HEK293T (cell line): ENCODE measurements at regions not wholly inside any gene's neighbourhood (a gene's known extent, or its start where the extent isn't known, plus 50 kb on each side); places are given as distances from the start of the nearest gene placed in this dataset.

Experiments used
- CTCF ChIA-PET: fragments of 350-600 bp; formaldehyde crosslinking; extraction: SDS; loops from one replicate; lab custom pipeline; 2021; ENCODE audit warnings: antibody characterized with exemption, inconsistent platforms; lab: Yijun Ruan, JAX
- POLR2A ChIA-PET: fragments of 350-600 bp; formaldehyde crosslinking; extraction: SDS; loops from one replicate; lab custom pipeline; 2020; ENCODE audit warnings: antibody characterized with exemption, inconsistent platforms; lab: Yijun Ruan, JAX
- DNase-seq: peaks from one replicate; pipeline ENCODE4 v3.0.0; 2012; ENCODE audit warnings: mixed read lengths; ENCODE audit errors: extremely low spot score
- ARNT ChIP-seq: fragments of 450-650 bp; IDR thresholded peaks from 2 replicates; pipeline ENCODE4 v1.6.1; 2017; ENCODE audit warnings: mild to moderate bottlenecking
- BHLHE40 ChIP-seq: fragments of 450-650 bp; IDR thresholded peaks from 2 replicates; pipeline ENCODE4 v1.6.1; 2016; ENCODE audit warnings: mild to moderate bottlenecking, moderate library complexity, borderline replicate concordance
- CTBP1 ChIP-seq: fragments of 450-650 bp; IDR thresholded peaks from 2 replicates; pipeline ENCODE4 v1.6.1; 2016; ENCODE audit warnings: borderline replicate concordance
- ELF4 ChIP-seq: fragments of 450-650 bp; IDR thresholded peaks from 2 replicates; pipeline ENCODE4 v1.6.1; 2017; ENCODE audit warnings: antibody characterized with exemption
- FOXA1 ChIP-seq: fragments of 450-650 bp; IDR thresholded peaks from 2 replicates; pipeline ENCODE4 v1.6.1; 2016; ENCODE audit warnings: mild to moderate bottlenecking
- FOXK2 ChIP-seq: fragments of 450-650 bp; IDR thresholded peaks from 2 replicates; pipeline ENCODE4 v1.6.1; 2016; ENCODE audit warnings: mild to moderate bottlenecking
- FOXM1 ChIP-seq: fragments of 450-650 bp; IDR thresholded peaks from 2 replicates; pipeline ENCODE4 v1.6.1; 2017; ENCODE audit warnings: mild to moderate bottlenecking, borderline replicate concordance
- HDGF ChIP-seq: fragments of 450-650 bp; IDR thresholded peaks from 2 replicates; pipeline ENCODE4 v1.6.1; 2017; ENCODE audit warnings: antibody characterized with exemption, borderline replicate concordance
- L3MBTL2 ChIP-seq: fragments of 450-650 bp; conservative IDR thresholded peaks from 2 replicates; pipeline ENCODE4 v1.6.1; 2016; ENCODE audit warnings: mild to moderate bottlenecking
- LEF1 ChIP-seq: fragments of 450-650 bp; IDR thresholded peaks from 2 replicates; pipeline ENCODE4 v1.6.1; 2017; ENCODE audit warnings: mild to moderate bottlenecking, borderline replicate concordance
- NFRKB ChIP-seq: fragments of 450-650 bp; IDR thresholded peaks from 2 replicates; pipeline ENCODE4 v1.6.1; 2016; ENCODE audit warnings: mild to moderate bottlenecking, moderate library complexity
- SP1 ChIP-seq: fragments of 450-650 bp; IDR thresholded peaks from 2 replicates; pipeline ENCODE4 v1.6.1; 2017
- SUZ12 ChIP-seq: fragments of 450-650 bp; IDR thresholded peaks from 2 replicates; pipeline ENCODE4 v1.6.1; 2016; ENCODE audit warnings: mild to moderate bottlenecking
- TARDBP ChIP-seq: fragments of 450-650 bp; IDR thresholded peaks from 2 replicates; pipeline ENCODE4 v1.6.1; 2016
- ZNF384 ChIP-seq: fragments of 450-650 bp; IDR thresholded peaks from 2 replicates; pipeline ENCODE4 v1.6.1; 2016
- TF ChIP-seq, protein P1 (sequence below): fragments of 450-650 bp; IDR thresholded peaks from 2 replicates; pipeline ENCODE4 v1.6.1; 2016

DNA sequence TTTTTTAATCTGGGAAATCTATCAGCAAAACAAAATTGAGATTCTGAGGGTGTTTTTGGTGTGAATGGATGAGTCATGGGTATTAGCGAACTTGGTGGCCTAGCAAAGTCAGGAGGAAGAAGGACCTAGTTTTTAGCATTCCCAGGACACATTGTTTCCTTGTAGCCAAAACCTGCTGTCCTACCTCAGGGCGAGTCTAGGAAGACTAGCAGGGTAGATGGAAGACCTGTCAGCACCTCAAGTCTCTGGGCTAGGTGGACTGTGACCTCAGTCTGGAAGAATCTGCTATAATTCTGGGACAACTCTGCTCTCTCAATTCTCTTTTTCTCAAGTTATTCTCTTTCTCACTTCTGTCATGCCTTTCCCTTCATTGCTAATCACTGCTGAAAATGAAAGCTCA lies 1399.3 kb upstream of the LRRTM1 start:
- no peak for TF ChIP-seq FOXK2
- no peak for TF ChIP-seq CTBP1
- no peak for TF ChIP-seq ARNT
- TF ChIP-seq SUZ12, result no peak
- no peak for TF ChIP-seq TARDBP
- no peak for TF ChIP-seq FOXA1
- TF ChIP-seq SP1, result no peak
- TF ChIP-seq HDGF, result no peak
- no peak for TF ChIP-seq BHLHE40
- TF ChIP-seq ELF4, result no peak
- TF ChIP-seq L3MBTL2, result no peak
- no peak for TF ChIP-seq NFRKB
- no peak for TF ChIP-seq FOXM1
- no peak for TF ChIP-seq LEF1
- TF ChIP-seq, protein P1, sequence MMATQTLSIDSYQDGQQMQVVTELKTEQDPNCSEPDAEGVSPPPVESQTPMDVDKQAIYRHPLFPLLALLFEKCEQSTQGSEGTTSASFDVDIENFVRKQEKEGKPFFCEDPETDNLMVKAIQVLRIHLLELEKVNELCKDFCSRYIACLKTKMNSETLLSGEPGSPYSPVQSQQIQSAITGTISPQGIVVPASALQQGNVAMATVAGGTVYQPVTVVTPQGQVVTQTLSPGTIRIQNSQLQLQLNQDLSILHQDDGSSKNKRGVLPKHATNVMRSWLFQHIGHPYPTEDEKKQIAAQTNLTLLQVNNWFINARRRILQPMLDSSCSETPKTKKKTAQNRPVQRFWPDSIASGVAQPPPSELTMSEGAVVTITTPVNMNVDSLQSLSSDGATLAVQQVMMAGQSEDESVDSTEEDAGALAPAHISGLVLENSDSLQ, result no peak
- no peak for TF ChIP-seq ZNF384
- ChIA-PET CTCF (no interaction called here), POLR2A (no interaction called here)
- no peak for DNase-seq

DNA sequence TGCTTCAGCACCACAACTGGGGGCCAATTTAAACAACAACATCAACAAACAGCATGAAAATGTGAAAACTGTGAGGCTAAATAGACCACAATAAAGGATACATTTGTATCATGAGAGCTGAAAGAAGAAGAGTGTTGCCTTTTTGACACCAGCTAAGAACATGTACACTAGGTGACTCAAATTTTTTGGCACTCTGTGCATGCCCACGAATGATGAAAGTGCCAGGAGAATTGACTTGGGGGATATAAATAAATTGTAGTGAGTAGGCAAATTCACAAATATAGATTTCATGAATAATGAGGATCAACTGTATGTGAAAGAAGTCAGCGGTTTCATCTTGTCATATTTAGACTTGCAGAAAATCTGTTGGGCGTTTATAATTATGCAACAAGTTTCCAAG lies 1388.0 kb upstream of the LRRTM1 start:
- no peak for DNase-seq
- CTCF ChIA-PET, result no interaction called here
- TF ChIP-seq CTBP1 (no peak), ELF4 (no peak)
- POLR2A ChIA-PET, result no interaction called here

DNA sequence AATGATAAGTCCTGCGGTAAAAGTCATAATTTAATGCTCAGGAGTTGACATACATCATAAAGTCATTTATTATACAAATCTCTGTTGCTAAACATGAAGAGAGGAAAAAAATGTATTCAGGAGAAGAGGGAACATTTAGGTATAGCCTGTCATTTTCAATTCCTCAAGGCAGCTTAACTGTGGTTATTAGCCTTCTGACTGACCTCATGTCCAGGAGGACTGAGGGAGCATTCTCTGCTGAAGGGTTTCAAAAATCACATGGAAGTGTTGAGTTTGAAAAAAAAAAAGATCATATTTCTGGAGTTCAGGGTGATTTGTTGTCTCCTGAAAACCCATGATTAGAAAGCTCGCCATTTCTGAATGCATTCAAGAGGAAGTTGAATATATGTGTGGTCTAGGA lies 1371.1 kb upstream of the LRRTM1 start:
- CTCF ChIA-PET, result no interaction called here
- TF ChIP-seq TARDBP (no peak), SUZ12 (no peak), LEF1 (no peak), ZNF384 (no peak), FOXM1 (no peak), SP1 (no peak), NFRKB (no peak), FOXK2 (no peak), FOXA1 (no peak), CTBP1 (no peak)
- TF ChIP-seq, protein P1, result no peak
- POLR2A ChIA-PET, result no interaction called here
- DNase-seq, result no peak

DNA sequence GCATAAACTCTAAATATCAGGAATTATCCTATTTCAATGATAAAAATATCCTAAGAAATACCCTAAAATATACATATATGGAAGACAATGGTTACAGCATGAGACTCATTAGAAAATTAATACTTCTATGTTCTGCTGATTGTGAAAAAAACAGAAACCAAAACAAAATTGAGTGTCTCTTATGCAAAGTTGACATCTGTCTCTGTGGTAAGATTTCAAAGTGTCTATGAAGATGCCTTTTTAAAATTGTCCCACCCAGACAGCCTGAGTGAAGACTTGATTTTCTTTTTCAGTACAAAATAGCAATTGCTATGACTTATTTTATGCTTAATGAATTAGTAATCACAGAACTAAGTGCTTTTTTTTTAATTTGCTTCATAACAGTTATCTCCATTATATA lies 1368.4 kb upstream of the LRRTM1 start:
- DNase-seq, result no peak
- ChIA-PET POLR2A (no interaction called here), CTCF (no interaction called here)
- TF ChIP-seq CTBP1 (no peak), BHLHE40 (no peak), HDGF (no peak)

DNA sequence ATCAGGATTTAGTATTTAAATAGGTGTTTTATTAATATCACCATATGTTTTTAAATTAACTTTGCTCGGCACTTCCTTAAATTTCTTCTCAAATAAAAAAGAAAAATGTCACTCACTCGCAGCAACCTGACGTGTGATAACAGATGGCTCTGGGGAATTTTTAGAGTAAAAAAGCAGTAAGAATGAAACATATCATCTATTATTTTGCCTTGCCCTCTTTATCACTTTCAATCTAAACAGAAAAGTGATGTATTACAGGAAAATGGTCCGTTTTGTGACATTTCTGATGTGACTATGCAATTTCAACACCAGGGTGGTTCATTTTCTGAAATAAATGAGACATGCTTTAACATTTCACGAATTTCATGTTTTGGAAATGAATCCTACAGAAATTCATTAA lies 1368.0 kb upstream of the LRRTM1 start:
- ChIA-PET POLR2A (no interaction called here), CTCF (no interaction called here)
- DNase-seq, result no peak
- TF ChIP-seq FOXA1 (no peak), FOXM1 (no peak), HDGF (no peak), SP1 (no peak), BHLHE40 (no peak), ZNF384 (no peak), ELF4 (no peak)
- TF ChIP-seq, protein P1, result no peak

DNA sequence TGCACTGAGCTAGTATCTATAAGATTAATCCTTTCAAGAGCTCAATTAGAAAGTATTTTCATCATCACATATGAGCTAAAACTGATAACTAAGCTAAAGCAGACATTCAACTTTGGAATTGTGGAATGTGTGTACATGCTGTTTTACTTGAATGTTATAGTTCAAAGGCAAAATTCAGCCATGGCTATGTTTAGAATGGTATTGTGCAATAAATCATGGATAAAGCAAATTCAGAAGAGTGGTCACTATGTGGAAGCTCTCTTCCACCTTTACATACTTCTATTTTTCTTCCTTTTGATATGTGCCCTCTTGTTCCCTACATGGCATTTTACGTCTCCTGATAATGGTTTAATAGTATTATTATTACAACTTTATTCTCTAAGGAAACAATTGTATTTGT lies 1366.3 kb upstream of the LRRTM1 start:
- DNase-seq, result no peak
- ChIA-PET POLR2A (no interaction called here), CTCF (no interaction called here)
- TF ChIP-seq FOXA1 (no peak), LEF1 (no peak), ZNF384 (no peak), L3MBTL2 (no peak), FOXK2 (no peak), TARDBP (no peak), CTBP1 (no peak), SP1 (no peak), SUZ12 (no peak), ELF4 (no peak), ARNT (no peak), FOXM1 (no peak), BHLHE40 (no peak), NFRKB (no peak), HDGF (no peak)
- TF ChIP-seq, protein P1, result no peak

DNA sequence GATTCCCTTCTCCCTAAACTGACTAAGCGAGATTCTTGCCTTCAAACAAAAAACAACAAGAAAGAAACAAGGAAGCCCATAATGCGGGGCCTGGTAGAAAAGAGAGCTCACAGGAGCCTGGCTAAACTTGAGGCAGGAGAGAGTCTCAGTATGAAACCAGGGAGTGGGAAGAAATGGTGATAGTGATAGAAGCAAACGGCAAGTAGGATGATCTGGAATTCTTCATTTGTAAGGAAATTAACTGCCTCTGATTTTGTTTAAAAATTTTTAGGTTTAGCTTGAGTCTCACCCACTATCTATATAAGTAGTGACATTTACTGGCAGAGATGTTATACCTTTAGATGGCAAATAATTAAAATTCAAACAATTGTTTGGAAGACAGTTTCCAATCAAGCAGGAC lies 1356.5 kb upstream of the LRRTM1 start:
- ChIA-PET CTCF (no interaction called here), POLR2A (no interaction called here)
- TF ChIP-seq CTBP1 (no peak), ELF4 (no peak), FOXA1 (no peak), ARNT (no peak)
- no peak for DNase-seq
